ENCODE measurements at regions not wholly inside any gene's neighbourhood (a gene's known extent, or its start where the extent isn't known, plus 50 kb on each side); places are given as distances from the start of the nearest gene placed in this dataset.

- H3K27ac ChIP-seq (ENCODE audit: low read length) = no peak overlapping the region
- H3K27me3 ChIP-seq (ENCODE audit: control insufficient read depth, insufficient read depth) = no peaks in the 10 kb centered on the region
- no peaks in the 10 kb centered on the region for H3K4me1 ChIP-seq (ENCODE audit: control insufficient read depth, insufficient read depth, low read length)
- DNase-seq (no peak), ATAC-seq (no peak)
- WGBS = 74% methylated on average over 1 of the region's 1 CpG
- no peaks in the 10 kb centered on the region for H3K9me3 ChIP-seq (ENCODE audit: control insufficient read depth, low read length)
- no peak overlapping the region for H3K4me3 ChIP-seq (ENCODE audit: low read length)
- intact Hi-C loops (cut with DNase I) = no loop called here
Measured at GRCh38 chr18:39845631-39846030, 2109.4 kb upstream of the PIK3C3 start.

DNA sequence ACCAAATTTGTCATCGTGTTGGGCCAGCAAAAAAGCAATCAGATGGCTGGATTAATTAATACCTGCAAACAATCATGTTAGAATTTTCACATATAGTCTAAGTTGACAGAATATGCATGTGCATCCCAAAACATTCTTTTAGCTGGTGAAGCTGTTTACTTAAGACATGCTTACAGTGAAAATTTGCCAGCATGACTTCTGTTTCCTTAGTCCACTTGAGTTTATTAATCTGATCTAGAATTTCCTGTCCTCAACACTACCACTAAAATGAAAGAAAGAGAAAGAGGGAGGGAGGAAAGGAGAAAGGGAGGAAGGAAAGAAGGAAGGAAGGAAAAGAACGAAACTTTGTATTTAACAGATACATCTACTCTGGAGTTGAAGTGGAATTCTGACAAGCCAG is 2109.9 kb upstream of the PIK3C3 start:
- no peak overlapping the region for H3K27ac ChIP-seq (ENCODE audit: low read length)
- DNase-seq (no peak), ATAC-seq (no peak)
- H3K4me3 ChIP-seq (ENCODE audit: low read length) = no peak overlapping the region
- no peaks in the 10 kb centered on the region for H3K9me3 ChIP-seq (ENCODE audit: control insufficient read depth, low read length)
- 55% methylated on average over 2 of the region's 2 CpGs for WGBS
- intact Hi-C loops (cut with DNase I) = no loop called here
- H3K27me3 ChIP-seq (ENCODE audit: control insufficient read depth, insufficient read depth) = no peaks in the 10 kb centered on the region
- no peaks in the 10 kb centered on the region for H3K4me1 ChIP-seq (ENCODE audit: control insufficient read depth, insufficient read depth, low read length)

GRCh38 chr18:39843546-39843945 is 2111.5 kb upstream of the PIK3C3 start:
- intact Hi-C loops (cut with DNase I) = no loop called here
- ATAC-seq = no peak
- 72% methylated on average over 4 of the region's 4 CpGs for WGBS

DNA sequence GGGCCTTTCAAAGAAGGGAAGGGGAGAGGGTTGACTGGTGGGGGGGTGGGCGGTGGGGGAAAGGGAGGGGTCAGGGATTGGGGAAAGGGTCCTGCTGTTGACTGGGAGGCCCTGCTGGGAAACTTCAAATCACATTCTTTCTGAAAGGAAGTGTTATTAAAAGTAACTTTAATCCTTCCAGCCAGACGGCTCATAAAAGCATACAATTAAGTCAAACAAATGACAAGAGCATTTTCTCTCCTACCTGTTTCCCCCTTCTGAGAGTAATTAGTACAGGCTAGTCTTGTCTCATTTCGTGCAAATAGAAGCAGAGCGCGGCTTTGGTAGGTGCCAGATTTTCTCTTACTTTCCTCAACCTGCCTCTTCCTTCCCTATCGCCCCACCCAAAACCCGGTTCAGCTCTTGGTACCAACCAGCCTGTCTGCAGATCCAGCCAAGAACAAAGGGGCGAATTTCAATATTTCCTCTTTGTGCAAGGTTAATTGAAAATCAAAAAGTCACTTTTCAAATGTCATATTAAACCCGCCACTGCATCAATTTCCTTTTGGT is 2112.6 kb upstream of the PIK3C3 start:
- 63% methylated on average over 9 of the region's 9 CpGs for WGBS
- DNase-seq = no peak
- Histone ChIP-seq H3K9me3 (ENCODE audit: control insufficient read depth, low read length) (no peaks in the 10 kb centered on the region), H3K4me1 (ENCODE audit: control insufficient read depth, insufficient read depth, low read length) (no peaks in the 10 kb centered on the region), H3K4me3 (ENCODE audit: low read length) (no peak overlapping the region), H3K27ac (ENCODE audit: low read length) (no peak overlapping the region), H3K27me3 (ENCODE audit: control insufficient read depth, insufficient read depth) (no peaks in the 10 kb centered on the region)
- intact Hi-C loops (cut with DNase I) = no loop called here
- ATAC-seq = no peak

More at GRCh38 chr18:39843546-39843945, 2111.5 kb upstream of the PIK3C3 start:
- DNase-seq = no peak
- Histone ChIP-seq H3K27ac (ENCODE audit: low read length) (no peak overlapping the region), H3K4me1 (ENCODE audit: control insufficient read depth, insufficient read depth, low read length) (no peaks in the 10 kb centered on the region), H3K9me3 (ENCODE audit: control insufficient read depth, low read length) (no peaks in the 10 kb centered on the region), H3K4me3 (ENCODE audit: low read length) (no peak overlapping the region), H3K27me3 (ENCODE audit: control insufficient read depth, insufficient read depth) (no peaks in the 10 kb centered on the region)

DNA sequence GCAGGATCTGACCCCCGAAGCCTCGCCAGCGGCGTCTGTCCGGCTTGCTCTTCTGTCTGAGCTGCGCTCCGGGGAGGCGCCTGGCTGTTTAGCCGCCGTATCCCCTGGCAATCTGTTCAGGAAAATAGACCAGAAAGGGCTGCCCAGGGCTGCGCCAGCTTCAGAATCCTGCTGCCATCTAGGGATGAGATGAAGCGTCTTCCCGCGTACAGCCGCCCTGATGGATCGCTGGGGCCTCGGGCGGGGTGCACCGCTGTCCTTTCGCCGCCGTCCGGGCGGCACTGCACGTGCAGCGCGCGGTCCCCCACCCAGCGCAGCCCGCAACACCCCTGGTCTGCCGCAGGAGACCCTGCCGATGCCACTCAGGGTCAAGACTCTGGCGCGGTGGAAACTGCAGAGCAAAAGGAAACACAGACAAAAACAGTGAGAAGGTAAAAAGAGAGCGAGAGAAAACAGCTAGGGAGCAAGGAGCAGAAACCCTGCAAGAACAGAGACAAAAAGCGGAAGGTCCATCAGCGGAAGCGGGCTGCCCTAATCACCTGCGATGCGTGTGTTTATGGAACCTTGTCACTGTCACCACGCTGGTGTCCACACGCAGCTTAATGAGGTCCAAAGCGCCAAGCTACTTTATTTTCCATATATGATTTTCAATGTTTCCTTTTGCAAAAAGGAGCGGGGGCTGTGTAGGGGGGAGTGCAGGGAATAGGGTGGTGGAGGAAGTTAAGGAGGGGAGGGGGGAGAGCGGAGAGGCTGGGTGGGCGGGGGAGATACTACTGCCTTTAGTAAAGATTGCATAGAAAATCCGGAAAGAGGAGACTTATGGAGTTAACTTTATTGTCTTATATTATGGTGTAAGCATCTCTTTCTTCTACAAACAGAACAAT is 2113.3 kb upstream of the PIK3C3 start:
- Histone ChIP-seq H3K4me3 (ENCODE audit: low read length) (peak overlapping the region; percentile 23), H3K9me3 (ENCODE audit: control insufficient read depth, low read length) (no peaks in the 10 kb centered on the region), H3K27ac (ENCODE audit: low read length) (no peak overlapping the region), H3K4me1 (ENCODE audit: control insufficient read depth, insufficient read depth, low read length) (no peaks in the 10 kb centered on the region), H3K27me3 (ENCODE audit: control insufficient read depth, insufficient read depth) (no peaks in the 10 kb centered on the region)
- intact Hi-C loops (cut with DNase I) = no loop called here
- WGBS = 4% methylated on average over 47 of the region's 47 CpGs
- DNase-seq (peak; percentile 44 to 86 (median 83)), ATAC-seq (peak; percentile 80 to 87)

DNA sequence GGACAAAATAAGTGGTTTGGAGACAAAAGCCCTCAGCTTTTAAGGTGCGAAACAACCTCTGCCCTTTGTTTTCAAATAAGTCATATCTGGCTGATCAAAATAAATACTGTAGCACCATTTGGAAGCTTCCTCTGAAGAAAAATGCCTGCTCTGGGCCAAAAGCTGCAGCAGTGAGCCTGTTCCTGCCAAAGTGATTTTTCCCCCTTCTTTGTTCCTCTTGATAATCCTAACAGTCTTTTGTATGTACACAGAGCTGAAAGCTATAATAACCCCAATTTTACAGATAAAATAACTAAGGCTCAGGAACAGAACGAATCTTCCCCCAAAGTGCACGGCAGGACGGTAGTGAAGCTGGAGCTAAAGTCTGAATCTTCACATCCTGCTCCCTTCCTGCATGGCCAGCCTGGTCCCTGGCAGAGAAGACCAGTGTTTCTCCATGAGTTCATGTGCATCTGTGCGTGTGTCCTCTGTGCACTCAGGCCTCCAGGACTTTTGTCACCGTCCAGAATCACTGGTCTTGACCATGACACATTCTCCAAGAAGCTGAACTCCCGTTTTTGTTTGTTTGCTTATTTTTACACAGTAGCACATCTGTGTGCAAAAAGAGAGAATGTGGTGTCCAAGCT is 2114.1 kb upstream of the PIK3C3 start:
- ATAC-seq = peak; percentile 42 to 45
- intact Hi-C loops (cut with DNase I) = no loop called here

GRCh38 chr18:39840406-39840805 is 2114.6 kb upstream of the PIK3C3 start:
- WGBS = 60% methylated on average over 3 of the region's 3 CpGs
- Histone ChIP-seq H3K4me3 (ENCODE audit: low read length) (no peak overlapping the region), H3K4me1 (ENCODE audit: control insufficient read depth, insufficient read depth, low read length) (no peaks in the 10 kb centered on the region), H3K27ac (ENCODE audit: low read length) (no peak overlapping the region), H3K27me3 (ENCODE audit: control insufficient read depth, insufficient read depth) (no peaks in the 10 kb centered on the region), H3K9me3 (ENCODE audit: control insufficient read depth, low read length) (no peaks in the 10 kb centered on the region)
- DNase-seq (no peak), ATAC-seq (peak in 1 of 2 donors; percentile 27)
- intact Hi-C loops (cut with DNase I) = no loop called here

More for the DNA sequence above, 2114.1 kb upstream of the PIK3C3 start:
- Histone ChIP-seq H3K4me1 (ENCODE audit: control insufficient read depth, insufficient read depth, low read length) (no peaks in the 10 kb centered on the region), H3K27ac (ENCODE audit: low read length) (no peak overlapping the region), H3K9me3 (ENCODE audit: control insufficient read depth, low read length) (no peaks in the 10 kb centered on the region), H3K27me3 (ENCODE audit: control insufficient read depth, insufficient read depth) (no peaks in the 10 kb centered on the region), H3K4me3 (ENCODE audit: low read length) (peak overlapping the region; percentile 23)
- WGBS = 24% methylated on average over 7 of the region's 7 CpGs
- no peak for DNase-seq

GRCh38 chr18:39839782-39840181 is 2115.3 kb upstream of the PIK3C3 start:
- Histone ChIP-seq H3K4me1 (ENCODE audit: control insufficient read depth, insufficient read depth, low read length) (no peaks in the 10 kb centered on the region), H3K27me3 (ENCODE audit: control insufficient read depth, insufficient read depth) (no peaks in the 10 kb centered on the region), H3K4me3 (ENCODE audit: low read length) (no peak overlapping the region), H3K27ac (ENCODE audit: low read length) (no peak overlapping the region), H3K9me3 (ENCODE audit: control insufficient read depth, low read length) (no peaks in the 10 kb centered on the region)
- ATAC-seq (no peak), DNase-seq (no peak)
- intact Hi-C loops (cut with DNase I) = no loop called here
- WGBS = 86% methylated on average over 4 of the region's 4 CpGs

- ATAC-seq (no peak), DNase-seq (no peak)
- Histone ChIP-seq H3K4me1 (ENCODE audit: control insufficient read depth, insufficient read depth, low read length) (no peaks in the 10 kb centered on the region), H3K27me3 (ENCODE audit: control insufficient read depth, insufficient read depth) (no peaks in the 10 kb centered on the region), H3K27ac (ENCODE audit: low read length) (no peak overlapping the region), H3K9me3 (ENCODE audit: control insufficient read depth, low read length) (no peaks in the 10 kb centered on the region), H3K4me3 (ENCODE audit: low read length) (no peak overlapping the region)
- WGBS = 86% methylated on average over 3 of the region's 3 CpGs
- intact Hi-C loops (cut with DNase I) = no loop called here
Measured at GRCh38 chr18:39838831-39839230, 2116.2 kb upstream of the PIK3C3 start.

GRCh38 chr18:39835303-39836030 is 2119.6 kb upstream of the PIK3C3 start:
- Histone ChIP-seq H3K4me3 (ENCODE audit: low read length) (no peak overlapping the region), H3K4me1 (ENCODE audit: control insufficient read depth, insufficient read depth, low read length) (no peaks in the 10 kb centered on the region), H3K9me3 (ENCODE audit: control insufficient read depth, low read length) (no peaks in the 10 kb centered on the region), H3K27ac (ENCODE audit: low read length) (no peak overlapping the region), H3K27me3 (ENCODE audit: control insufficient read depth, insufficient read depth) (no peaks in the 10 kb centered on the region)
- ATAC-seq (peak in 1 of 2 donors; percentile 89), DNase-seq (peak in 1 of 3 donors; percentile 31)
- intact Hi-C loops (cut with DNase I) = no loop called here
- 70% methylated on average over 4 of the region's 4 CpGs for WGBS

DNA sequence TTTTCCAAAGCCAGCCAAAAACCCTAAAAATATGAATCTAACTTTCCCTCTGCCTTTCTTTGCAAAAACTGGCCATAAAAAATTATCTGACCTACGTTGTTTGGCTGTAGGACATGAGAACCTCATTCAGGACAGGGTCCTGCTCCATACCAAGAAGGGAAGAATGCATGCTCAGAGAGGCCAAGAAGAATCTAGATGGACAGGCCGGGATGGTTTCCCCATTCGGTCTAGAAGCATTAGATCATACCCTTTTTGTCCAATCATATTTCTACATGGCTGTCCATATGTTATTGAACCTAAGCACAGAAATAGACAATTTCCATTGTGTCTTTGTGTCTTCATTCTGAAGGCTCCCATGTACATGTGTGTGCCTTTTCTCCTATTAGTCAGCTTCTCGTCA is 2120.4 kb upstream of the PIK3C3 start:
- WGBS = 81% methylated on average over 4 of the region's 4 CpGs
- H3K4me3 ChIP-seq (ENCODE audit: low read length) = no peak overlapping the region
- no peak overlapping the region for H3K27ac ChIP-seq (ENCODE audit: low read length)
- H3K9me3 ChIP-seq (ENCODE audit: control insufficient read depth, low read length) = no peaks in the 10 kb centered on the region
- no peaks in the 10 kb centered on the region for H3K27me3 ChIP-seq (ENCODE audit: control insufficient read depth, insufficient read depth)
- no peaks in the 10 kb centered on the region for H3K4me1 ChIP-seq (ENCODE audit: control insufficient read depth, insufficient read depth, low read length)
- no peak for ATAC-seq
- no peak for DNase-seq
- intact Hi-C loops (cut with DNase I) = no loop called here
